ENCODE measurements at regions not wholly inside any gene's neighbourhood (a gene's known extent, or its start where the extent isn't known, plus 50 kb on each side); places are given as distances from the start of the nearest gene placed in this dataset.
"Not testable (repeated sequence)": the region's sequence is repeated elsewhere in the genome, so short reads cannot be mapped to it uniquely, and the experiment has no call there.

DNA sequence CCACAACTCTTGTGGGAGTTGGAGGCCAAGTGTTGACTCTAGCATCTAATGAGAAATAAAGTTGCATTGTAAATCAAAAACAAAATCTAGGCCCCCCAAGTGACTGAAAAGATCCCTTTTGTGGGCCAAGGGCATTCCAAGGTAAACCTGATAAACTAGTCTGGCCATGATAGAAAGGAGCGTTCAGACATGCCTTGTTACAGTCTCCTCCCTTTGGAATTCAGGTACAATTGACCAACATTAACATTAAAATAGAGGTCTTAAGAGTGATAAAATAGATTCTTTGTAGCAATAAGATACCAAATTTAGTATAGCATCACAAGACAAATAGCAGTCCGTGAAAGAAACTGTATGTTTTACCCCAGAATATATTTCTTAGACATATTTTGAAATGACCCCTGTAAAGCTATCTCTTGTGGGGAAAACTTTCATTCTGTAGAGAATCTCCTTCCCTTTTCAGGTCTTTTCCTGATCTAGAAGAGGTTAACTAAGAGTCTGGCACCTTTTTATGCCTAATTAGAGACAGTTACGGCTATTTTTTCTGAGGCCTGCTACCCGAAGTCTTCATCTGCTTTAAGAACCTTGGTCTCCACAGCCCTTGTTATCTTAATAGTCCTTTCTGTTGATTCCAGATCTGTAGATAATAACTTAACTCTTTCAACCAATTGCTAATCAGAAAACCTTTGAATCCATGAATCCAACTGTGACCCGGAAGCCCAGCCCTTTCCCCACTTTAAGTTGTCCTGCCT, 495.4 kb upstream of the MMS22L start:
- no peak overlapping the region for H3K9ac ChIP-seq

DNA sequence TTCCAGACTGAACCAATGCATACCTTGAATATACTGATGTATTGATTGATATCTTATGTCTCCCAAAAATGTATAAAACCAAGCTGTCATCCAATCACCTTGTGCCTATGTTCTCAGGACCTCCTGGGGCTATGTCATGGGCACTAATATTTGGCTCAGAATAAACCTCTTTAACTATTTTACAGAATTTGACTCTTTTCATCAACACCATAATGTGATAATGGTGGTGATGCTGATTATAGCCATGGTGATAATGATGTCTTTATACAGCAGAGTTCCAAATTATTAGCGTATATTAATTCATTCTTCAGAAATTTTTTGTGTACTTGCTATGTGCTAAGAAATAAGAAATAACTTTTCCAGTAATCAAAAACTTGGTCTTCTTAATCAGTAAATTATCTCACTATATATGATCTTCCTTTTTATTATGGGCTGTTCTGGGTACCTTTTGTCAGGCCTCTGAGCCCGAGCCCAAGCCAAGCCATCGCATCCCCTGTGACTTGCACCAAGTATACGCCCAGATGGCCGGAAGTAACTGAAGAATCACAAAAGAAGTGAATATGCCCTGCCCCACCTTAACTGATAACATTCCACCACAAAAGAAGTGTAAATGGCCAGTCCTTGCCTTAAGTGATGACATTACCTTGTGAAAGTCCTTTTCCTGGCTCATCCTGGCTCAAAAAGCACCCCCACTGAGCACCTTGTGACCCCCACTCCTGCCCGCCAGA, 496.2 kb upstream of the MMS22L start:
- H3K4me2 ChIP-seq; H3K79me2 ChIP-seq (ENCODE audit: insufficient read depth, low read depth); H4K20me1 ChIP-seq (ENCODE audit: insufficient read depth); H3K27me3 ChIP-seq (ENCODE audit: insufficient read depth, low read depth); H3K36me3 ChIP-seq (ENCODE audit: insufficient read depth); H3K4me3 ChIP-seq (IDR thresholded peaks at IDR 0.05; ENCODE audit: insufficient read depth, low read depth, low read length); H2AFZ ChIP-seq (ENCODE audit: low read depth); H3K9ac ChIP-seq; H3K4me1 ChIP-seq (ENCODE audit: low read depth, poor library complexity, severe bottlenecking); H3K27ac ChIP-seq: not testable (repeated sequence)

More for the DNA sequence above, 495.4 kb upstream of the MMS22L start:
- Histone ChIP-seq H4K20me1 (ENCODE audit: insufficient read depth) (no peaks in the 10 kb centered on the region), H3K4me1 (ENCODE audit: low read depth, poor library complexity, severe bottlenecking) (no peaks in the 10 kb centered on the region), H3K4me3 (IDR thresholded peaks at IDR 0.05; ENCODE audit: insufficient read depth, low read depth, low read length) (no peak overlapping the region), H2AFZ (ENCODE audit: low read depth) (no peak overlapping the region), H3K79me2 (ENCODE audit: insufficient read depth, low read depth) (no peaks in the 10 kb centered on the region), H3K27ac (no peak overlapping the region), H3K27me3 (ENCODE audit: insufficient read depth, low read depth) (no peaks in the 10 kb centered on the region), H3K4me2 (no peak overlapping the region), H3K36me3 (ENCODE audit: insufficient read depth) (no peaks in the 10 kb centered on the region)
- TF ChIP-seq, protein P1, sequence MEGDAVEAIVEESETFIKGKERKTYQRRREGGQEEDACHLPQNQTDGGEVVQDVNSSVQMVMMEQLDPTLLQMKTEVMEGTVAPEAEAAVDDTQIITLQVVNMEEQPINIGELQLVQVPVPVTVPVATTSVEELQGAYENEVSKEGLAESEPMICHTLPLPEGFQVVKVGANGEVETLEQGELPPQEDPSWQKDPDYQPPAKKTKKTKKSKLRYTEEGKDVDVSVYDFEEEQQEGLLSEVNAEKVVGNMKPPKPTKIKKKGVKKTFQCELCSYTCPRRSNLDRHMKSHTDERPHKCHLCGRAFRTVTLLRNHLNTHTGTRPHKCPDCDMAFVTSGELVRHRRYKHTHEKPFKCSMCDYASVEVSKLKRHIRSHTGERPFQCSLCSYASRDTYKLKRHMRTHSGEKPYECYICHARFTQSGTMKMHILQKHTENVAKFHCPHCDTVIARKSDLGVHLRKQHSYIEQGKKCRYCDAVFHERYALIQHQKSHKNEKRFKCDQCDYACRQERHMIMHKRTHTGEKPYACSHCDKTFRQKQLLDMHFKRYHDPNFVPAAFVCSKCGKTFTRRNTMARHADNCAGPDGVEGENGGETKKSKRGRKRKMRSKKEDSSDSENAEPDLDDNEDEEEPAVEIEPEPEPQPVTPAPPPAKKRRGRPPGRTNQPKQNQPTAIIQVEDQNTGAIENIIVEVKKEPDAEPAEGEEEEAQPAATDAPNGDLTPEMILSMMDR (conservative IDR thresholded peaks at IDR 0.05; ENCODE audit: low read depth, low read length): no peak

DNA sequence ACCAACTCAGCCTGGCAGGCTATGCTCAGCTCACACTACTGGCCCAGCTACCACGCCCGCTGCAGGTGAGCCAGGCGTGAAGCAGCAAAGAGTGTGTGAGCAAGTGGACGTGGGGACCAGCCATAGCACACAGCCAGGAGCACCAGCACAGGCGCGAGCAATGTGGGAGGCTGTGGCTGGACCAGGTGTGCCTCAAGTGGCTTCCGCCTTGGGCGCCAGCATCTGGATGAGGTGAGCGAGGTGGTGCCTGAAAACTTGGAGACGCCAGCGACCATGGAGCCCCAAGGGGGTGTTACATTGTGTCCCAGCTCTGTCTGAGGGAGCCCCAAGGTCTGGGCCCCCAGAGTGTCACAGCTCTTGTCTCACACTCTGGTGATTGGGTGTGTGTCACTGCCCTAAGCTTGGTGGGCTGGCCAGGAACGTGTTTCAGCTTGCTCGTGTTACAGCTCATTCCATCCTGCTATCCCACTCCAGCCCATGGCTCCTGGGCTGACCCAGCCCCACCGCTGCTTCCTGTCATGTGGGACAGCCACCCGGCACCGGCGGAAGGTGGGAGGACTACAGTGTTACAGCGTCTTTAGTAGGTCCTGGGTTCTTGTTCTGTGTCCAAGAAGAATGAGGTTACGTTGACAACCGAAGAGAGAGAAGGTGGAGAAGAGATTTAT, 508.0 kb upstream of the MMS22L start:
- Histone ChIP-seq H2AFZ (ENCODE audit: low read depth) (no peak overlapping the region), H3K36me3 (ENCODE audit: insufficient read depth) (no peaks in the 10 kb centered on the region), H3K4me2 (no peak overlapping the region), H3K4me3 (IDR thresholded peaks at IDR 0.05; ENCODE audit: insufficient read depth, low read depth, low read length) (no peak overlapping the region), H3K4me1 (ENCODE audit: low read depth, poor library complexity, severe bottlenecking) (no peaks in the 10 kb centered on the region), H3K27ac (no peak overlapping the region), H3K27me3 (ENCODE audit: insufficient read depth, low read depth) (no peaks in the 10 kb centered on the region), H3K79me2 (ENCODE audit: insufficient read depth, low read depth) (no peaks in the 10 kb centered on the region), H3K9ac (no peak overlapping the region), H4K20me1 (ENCODE audit: insufficient read depth) (no peaks in the 10 kb centered on the region)
- TF ChIP-seq, protein P1 (conservative IDR thresholded peaks at IDR 0.05; ENCODE audit: low read depth, low read length): no peak

DNA sequence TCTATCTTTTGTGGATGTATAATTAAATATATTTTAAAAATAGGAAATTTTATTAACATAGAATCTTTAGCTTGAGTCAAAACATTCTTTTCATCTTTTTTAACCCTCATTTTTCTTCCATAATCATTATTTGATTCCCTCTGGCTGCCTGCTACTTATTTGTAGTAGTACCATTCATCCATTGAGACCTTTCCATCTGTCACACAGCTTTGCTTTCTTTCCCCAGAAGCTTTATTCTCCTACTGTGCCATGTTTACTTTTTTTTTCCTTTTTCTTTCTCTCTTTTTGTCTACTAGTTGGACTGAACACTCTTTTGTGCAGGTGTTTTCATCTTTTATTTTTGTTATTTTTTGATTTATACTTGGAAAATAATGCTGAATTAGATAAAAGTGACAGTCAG, 522.6 kb upstream of the MMS22L start:
- Histone ChIP-seq H3K79me2 (ENCODE audit: insufficient read depth, low read depth) (no peaks in the 10 kb centered on the region), H3K36me3 (ENCODE audit: insufficient read depth) (no peaks in the 10 kb centered on the region), H3K4me2 (no peak overlapping the region), H4K20me1 (ENCODE audit: insufficient read depth) (no peaks in the 10 kb centered on the region), H3K9ac (no peak overlapping the region), H3K27ac (no peak overlapping the region), H3K4me1 (ENCODE audit: low read depth, poor library complexity, severe bottlenecking) (no peaks in the 10 kb centered on the region), H3K4me3 (IDR thresholded peaks at IDR 0.05; ENCODE audit: insufficient read depth, low read depth, low read length) (no peak overlapping the region), H2AFZ (ENCODE audit: low read depth) (no peak overlapping the region), H3K27me3 (ENCODE audit: insufficient read depth, low read depth) (no peaks in the 10 kb centered on the region)
- TF ChIP-seq, protein P1 (conservative IDR thresholded peaks at IDR 0.05; ENCODE audit: low read depth, low read length): no peak

Data from KMS-11 (cell line).